Esophagus muscularis mucosa (tissue), 4 donors: ENCODE measurements at regions not wholly inside any gene's neighbourhood (a gene's known extent, or its start where the extent isn't known, plus 50 kb on each side); places are given as distances from the start of the nearest gene placed in this dataset.
"Not testable (repeated sequence)": the region's sequence is repeated elsewhere in the genome, so short reads cannot be mapped to it uniquely, and the experiment has no call there.

Source experiments
- EP300 ChIP-seq: sonication (generic); formaldehyde crosslinking; IDR thresholded peaks from one replicate; pipeline ENCODE4 v1.6.1; 2017; ENCODE audit warnings: antibody characterized with exemption
- POLR2A ChIP-seq: fragments of 450-650 bp; IDR thresholded peaks from one replicate; pipeline ENCODE4 v1.6.1; 2017; ENCODE audit warnings: antibody characterized with exemption, moderate library complexity, mild to moderate bottlenecking, low read depth
- POLR2AphosphoS5 ChIP-seq, 2 donors: sonication (generic); formaldehyde crosslinking; IDR thresholded peaks; one replicate each; pipeline ENCODE4 v1.6.1; 2017; ENCODE audit warnings: antibody characterized with exemption in 2 of 2
- TF ChIP-seq, protein P1 (sequence below), 3 experiments: fragments of 200-600 bp in 2 of 3; fragments of 450-650 bp in 1 of 3; sonication (generic) in 2 of 3; IDR thresholded peaks; one replicate each; pipeline ENCODE4 v1.5.1; 2017 to 2019; ENCODE audit warnings: antibody characterized with exemption in 3 of 3, mild to moderate bottlenecking in 2 of 3, moderate library complexity in 1 of 3

DNA sequence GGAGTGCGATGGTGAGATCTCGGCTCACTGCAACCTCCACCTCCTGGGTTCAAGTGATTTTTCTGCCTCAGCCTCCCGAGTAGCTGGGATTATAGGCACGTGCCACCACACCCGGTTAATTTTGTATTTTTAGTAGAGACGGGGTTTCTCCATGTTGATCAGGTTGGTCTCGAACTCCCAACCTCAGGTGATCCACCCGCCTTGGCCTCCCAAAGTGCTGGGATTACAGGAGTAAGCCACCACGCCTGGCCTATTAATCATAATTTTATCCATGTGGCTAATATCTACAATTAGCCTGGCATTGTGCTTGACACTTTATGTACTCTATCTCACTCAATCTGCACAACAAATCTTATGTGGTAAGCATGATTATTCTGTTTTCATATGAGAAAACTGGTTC, 75.2 kb upstream of the PICALM start:
- TF ChIP-seq, protein P1, sequence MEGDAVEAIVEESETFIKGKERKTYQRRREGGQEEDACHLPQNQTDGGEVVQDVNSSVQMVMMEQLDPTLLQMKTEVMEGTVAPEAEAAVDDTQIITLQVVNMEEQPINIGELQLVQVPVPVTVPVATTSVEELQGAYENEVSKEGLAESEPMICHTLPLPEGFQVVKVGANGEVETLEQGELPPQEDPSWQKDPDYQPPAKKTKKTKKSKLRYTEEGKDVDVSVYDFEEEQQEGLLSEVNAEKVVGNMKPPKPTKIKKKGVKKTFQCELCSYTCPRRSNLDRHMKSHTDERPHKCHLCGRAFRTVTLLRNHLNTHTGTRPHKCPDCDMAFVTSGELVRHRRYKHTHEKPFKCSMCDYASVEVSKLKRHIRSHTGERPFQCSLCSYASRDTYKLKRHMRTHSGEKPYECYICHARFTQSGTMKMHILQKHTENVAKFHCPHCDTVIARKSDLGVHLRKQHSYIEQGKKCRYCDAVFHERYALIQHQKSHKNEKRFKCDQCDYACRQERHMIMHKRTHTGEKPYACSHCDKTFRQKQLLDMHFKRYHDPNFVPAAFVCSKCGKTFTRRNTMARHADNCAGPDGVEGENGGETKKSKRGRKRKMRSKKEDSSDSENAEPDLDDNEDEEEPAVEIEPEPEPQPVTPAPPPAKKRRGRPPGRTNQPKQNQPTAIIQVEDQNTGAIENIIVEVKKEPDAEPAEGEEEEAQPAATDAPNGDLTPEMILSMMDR (IDR thresholded peaks at IDR 0.05) = not testable (repeated sequence)
- TF ChIP-seq POLR2A; POLR2AphosphoS5 (IDR thresholded peaks at IDR 0.05); EP300: not testable (repeated sequence)
